Glomerular visceral epithelial cell (primary cell): ENCODE measurements at regions not wholly inside any gene's neighbourhood (a gene's known extent, or its start where the extent isn't known, plus 50 kb on each side); places are given as distances from the start of the nearest gene placed in this dataset.
"Not testable (repeated sequence)": the region's sequence is repeated elsewhere in the genome, so short reads cannot be mapped to it uniquely, and the experiment has no call there.

Experiments
- DNase-seq: peaks from one replicate; pipeline ENCODE4 v3.0.0-alpha.2; 2016; ENCODE audit errors: extremely low spot score

GRCh38 chr7:124152859-124153692 lies 120.2 kb upstream of the TMEM229A start:
- DNase-seq: peak; percentile 30

- no peak for DNase-seq
These were observed 104.8 kb upstream of the TMEM229A start for GRCh38 chr7:124137664-124138063.

GRCh38 chr7:124124201-124124600 lies 91.3 kb upstream of the TMEM229A start:
- no peak for DNase-seq

GRCh38 chr7:124120911-124121310 lies 88.0 kb upstream of the TMEM229A start:
- DNase-seq: no peak

GRCh38 chr7:124113045-124113444 lies 80.2 kb upstream of the TMEM229A start:
- no peak for DNase-seq

GRCh38 chr7:124106575-124106974 lies 73.7 kb upstream of the TMEM229A start:
- no peak for DNase-seq

- peak; percentile 29 for DNase-seq
These were observed 68.4 kb upstream of the TMEM229A start for GRCh38 chr7:124101173-124101768.

- DNase-seq: no peak
These were observed 67.3 kb upstream of the TMEM229A start for GRCh38 chr7:124100190-124100589.

GRCh38 chr7:124099585-124099984 lies 66.7 kb upstream of the TMEM229A start:
- DNase-seq: not testable (repeated sequence)

- no peak for DNase-seq
These were observed 56.8 kb upstream of the TMEM229A start for GRCh38 chr7:124089621-124090020.

- DNase-seq: no peak
These were observed 55.7 kb upstream of the TMEM229A start for GRCh38 chr7:124088590-124088989.

- no peak for DNase-seq
These were observed 54.0 kb upstream of the TMEM229A start for GRCh38 chr7:124086843-124087242.

GRCh38 chr7:124085179-124085578 lies 52.3 kb upstream of the TMEM229A start:
- DNase-seq: peak; percentile 42

GRCh38 chr7:124084024-124084423 lies 51.2 kb upstream of the TMEM229A start:
- DNase-seq: no peak
